Breast epithelium (tissue), 3 donors: ENCODE measurements at regions not wholly inside any gene's neighbourhood (a gene's known extent, or its start where the extent isn't known, plus 50 kb on each side); places are given as distances from the start of the nearest gene placed in this dataset.

ENCODE experiments used
- CTCF ChIP-seq, 3 donors: fragments of 450-650 bp; IDR thresholded peaks; one replicate each; pipeline ENCODE4 v1.5.1; 2016 to 2017; ENCODE audit warnings: antibody characterized with exemption in 3 of 3, mild to moderate bottlenecking in 3 of 3, moderate library complexity in 3 of 3
- POLR2A ChIP-seq: fragments of 450-650 bp; IDR thresholded peaks from one replicate; pipeline ENCODE4 v1.6.1; 2016; ENCODE audit warnings: antibody characterized with exemption, mild to moderate bottlenecking, moderate library complexity
- POLR2AphosphoS5 ChIP-seq, 3 donors: sonication (generic); formaldehyde crosslinking; IDR thresholded peaks; one replicate each; pipeline ENCODE4 v1.6.1; 2017; ENCODE audit warnings: antibody characterized with exemption in 3 of 3

- TF ChIP-seq CTCF (IDR thresholded peaks at IDR 0.05), result no peak
- no peak for TF ChIP-seq POLR2A
- TF ChIP-seq POLR2AphosphoS5 (IDR thresholded peaks at IDR 0.05), result no peak
Measured at GRCh38 chr7:108722561-108722960, 152.9 kb downstream of the DNAJB9 start.
